ENCODE measurements at regions not wholly inside any gene's neighbourhood (a gene's known extent, or its start where the extent isn't known, plus 50 kb on each side); places are given as distances from the start of the nearest gene placed in this dataset.

GRCh38 chr17:17425591-17425990 is 51.2 kb upstream of the MED9 start:
- no peak for TF ChIP-seq CTCF (conservative IDR thresholded peaks at IDR 0.05; ENCODE audit: low read depth, low read length)
- no peak for TF ChIP-seq EZH2 (IDR thresholded peaks at IDR 0.05; ENCODE audit: low read length, unreplicated experiment)
- TF ChIP-seq EZH2phosphoT487 (IDR thresholded peaks at IDR 0.05; ENCODE audit: borderline replicate concordance, low read length) = no peak
